DMS79 treated with DMSO at 0.1 percent for 48 hours (cell line): ENCODE measurements at regions not wholly inside any gene's neighbourhood (a gene's known extent, or its start where the extent isn't known, plus 50 kb on each side); places are given as distances from the start of the nearest gene placed in this dataset.
A peak's percentile ranks its signal among the peaks of the same experiment; 100 is the strongest.

Source experiments
- DNase-seq: peaks from one replicate; lab custom pipeline; 2025; lab: John Stamatoyannopoulos, UW

DNA sequence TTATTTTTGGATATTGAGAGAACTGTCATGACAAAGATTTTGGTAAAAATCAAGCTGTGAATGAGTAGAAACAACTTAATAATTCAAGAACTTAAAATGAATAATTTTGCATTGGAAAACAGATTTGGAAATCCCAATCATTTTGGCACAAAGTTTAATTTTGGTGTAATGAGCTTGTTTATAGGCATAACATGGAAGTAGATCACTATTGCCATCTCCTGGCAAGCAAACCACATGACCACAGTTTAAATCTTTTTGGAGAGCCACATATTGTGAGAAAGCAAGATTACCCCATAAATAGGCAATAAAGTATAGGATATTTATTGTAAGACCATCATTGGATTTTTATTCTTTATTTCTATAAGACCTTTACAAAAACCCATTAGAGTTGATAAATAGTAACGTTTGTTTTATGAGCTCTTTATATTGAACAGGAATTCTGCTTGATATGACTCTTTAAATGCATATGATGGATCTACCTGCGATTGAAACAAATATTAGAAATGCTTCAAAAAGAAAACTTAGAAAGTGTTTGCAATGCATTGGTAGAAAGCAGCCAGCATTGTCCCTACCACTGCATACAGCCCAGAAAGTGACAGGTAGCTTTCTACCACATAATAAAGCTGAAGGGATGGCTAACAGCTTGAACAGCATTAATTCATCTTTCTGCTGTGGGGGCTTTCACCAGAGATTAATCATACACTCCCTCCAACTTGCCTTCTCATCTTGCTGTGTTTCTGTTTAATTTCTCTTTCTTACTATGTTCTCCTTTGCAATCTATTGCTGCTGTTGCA is 766.8 kb downstream of the TBL1XR1 start:
- DNase-seq, result no peak

DNA sequence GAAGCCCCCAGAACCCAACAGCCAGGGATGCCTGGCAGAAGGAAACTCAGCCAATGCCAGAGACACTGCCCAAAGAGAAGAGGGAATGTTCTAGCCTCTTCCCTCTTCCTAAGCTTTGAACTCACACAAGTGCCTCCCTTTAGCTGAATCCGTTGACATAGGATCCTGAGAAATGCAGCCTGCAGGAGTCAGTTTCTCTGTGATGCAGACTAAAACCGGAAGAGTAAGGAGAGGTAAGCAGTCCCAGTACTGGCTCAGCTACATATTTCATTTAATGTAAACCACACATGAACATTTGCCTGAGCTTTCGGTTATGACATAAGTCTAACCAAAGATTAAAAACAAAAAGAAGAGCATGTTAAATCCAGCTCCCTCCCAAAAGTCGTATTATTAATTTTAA is 768.7 kb downstream of the TBL1XR1 start:
- no peak for DNase-seq

DNA sequence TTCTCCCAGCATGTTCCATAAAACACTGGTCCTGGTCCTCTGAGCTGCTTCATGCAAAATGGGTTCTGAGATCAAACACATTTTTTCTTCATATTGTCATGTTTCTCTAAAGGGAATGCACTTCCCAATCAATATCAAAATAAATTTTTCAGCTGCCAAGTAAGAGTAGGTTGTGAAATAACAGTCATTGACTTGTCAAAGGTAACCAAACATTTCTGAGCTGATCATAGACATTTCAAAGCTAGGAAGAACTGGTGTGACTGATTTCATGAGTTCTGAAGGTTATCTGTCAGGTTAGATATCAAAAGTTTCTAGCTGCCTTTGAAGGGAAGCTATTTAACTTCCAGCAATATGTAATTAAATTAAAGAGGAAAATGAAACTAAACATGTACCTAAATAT is 770.9 kb downstream of the TBL1XR1 start:
- no peak for DNase-seq

DNA sequence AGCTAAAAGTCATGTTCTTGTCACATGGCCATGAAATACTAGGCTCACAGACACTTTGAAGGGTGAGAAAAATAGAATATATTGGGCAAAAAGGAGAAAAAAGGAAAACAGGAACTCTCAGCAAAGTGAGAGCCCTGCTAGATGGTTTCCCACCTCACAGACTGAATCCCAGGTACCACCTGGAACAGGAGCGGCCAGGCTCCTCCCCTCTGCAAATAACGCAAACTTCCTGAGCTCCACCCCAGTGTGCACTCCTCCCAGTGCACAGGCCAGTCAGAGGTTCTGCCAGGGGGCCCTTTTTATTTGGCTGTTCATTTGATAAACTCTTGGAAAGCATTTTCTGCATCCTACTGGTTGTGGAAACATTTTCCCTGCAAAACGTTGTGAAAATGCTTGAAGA is 780.4 kb downstream of the TBL1XR1 start:
- no peak for DNase-seq

DNA sequence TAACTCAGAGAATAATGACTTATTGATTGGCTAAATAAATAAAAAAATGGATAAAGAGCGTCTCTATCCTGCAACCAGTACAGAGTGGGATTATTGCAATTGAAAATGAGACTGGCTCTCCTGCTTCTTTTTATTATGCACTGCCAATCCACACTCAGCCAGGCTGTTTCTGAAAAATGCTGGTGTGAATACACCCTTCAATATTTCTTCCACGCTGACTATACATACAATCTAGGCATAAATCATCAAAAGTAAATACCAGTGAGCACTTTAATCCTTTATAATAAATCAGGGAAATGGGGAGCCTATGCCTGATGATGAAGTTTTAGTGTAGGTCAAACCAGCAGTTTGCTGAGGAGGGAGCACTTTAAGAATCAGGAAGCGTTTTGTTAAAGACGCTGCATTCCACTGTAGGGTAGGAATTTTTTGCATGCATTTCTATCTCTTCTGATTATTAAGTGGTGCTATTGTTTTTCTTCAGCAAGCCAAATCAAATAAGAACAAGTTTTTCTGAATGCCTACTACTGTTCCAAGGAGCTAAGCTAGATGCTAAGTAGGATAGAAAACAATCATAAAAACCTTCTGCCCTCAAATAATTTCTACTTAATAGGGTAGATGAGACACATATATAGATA is 781.5 kb downstream of the TBL1XR1 start:
- no peak for DNase-seq

DNA sequence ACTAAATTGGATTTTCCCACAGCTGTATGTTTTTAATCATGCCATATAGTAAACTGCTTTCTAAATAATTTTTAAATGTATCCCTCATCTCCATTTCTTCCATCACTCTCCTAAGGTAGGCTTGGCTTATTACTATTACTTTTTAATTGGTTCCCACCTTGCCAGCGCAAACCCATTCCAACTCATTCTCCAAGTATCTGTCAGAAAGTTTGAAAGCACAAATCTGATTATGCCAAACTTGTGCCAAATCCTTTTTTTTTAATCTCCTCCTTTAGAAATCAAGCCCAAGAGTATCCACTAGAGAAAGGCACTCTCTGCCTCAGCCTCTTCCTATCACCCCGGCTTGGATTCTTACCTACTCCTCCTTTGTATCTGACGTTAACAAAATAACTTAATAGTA is 784.5 kb downstream of the TBL1XR1 start:
- DNase-seq, result no peak

DNA sequence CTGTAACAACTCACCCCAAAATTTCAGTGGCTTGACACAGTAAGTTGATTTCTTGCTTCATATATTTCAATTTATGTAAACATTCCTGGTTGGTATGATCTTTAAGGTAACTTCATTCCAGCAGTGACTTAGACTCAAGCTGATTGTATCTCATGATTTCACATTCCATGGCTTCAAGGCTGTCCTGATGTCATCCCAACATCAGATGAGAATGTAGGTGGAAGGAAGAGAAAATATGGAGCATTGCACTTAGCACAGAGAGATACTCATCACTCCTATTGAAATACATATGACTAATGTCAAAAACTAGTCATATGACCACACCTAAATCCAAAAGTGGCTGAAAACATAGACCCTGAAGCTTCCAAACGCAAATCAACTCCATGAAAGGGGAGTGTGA is 793.8 kb downstream of the TBL1XR1 start:
- DNase-seq, result no peak

DNA sequence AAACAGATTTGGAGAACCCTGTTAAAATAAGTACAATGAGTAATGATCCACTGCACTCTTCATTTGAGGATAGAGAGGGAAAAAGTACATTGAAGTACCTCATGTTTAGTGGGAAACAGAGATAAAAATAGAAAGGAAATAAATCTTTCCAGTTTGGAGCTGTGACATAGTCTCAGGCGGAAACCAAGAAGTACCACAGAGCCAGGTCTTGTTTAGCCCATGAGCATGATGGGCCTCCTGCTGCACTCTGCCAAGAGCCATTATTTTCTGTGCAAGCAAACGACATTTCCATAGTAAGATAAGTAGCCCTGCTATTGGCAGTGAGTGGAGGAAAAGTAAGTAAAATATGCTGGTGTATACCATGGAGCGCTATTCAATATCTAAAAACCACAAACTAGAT is 796.1 kb downstream of the TBL1XR1 start:
- no peak for DNase-seq

DNA sequence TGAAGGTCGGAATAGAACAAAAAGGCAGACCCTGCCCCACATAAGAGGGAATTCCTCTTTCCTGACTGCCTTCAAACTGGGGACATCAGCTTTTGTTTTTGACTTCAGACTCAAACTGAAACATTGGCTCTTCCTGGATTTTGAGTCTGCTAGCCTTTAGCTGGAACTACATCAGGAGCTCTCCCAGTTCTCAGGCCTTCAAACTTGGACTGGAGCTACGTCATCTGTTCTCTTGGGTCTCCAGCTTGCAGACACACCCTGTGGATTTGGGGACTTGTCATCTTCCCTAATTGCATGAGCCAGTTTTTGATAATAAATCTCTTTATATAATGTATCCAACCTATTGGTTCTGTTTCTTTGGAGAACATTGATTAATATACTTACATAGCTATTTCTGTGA is 798.1 kb downstream of the TBL1XR1 start:
- no peak for DNase-seq

DNA sequence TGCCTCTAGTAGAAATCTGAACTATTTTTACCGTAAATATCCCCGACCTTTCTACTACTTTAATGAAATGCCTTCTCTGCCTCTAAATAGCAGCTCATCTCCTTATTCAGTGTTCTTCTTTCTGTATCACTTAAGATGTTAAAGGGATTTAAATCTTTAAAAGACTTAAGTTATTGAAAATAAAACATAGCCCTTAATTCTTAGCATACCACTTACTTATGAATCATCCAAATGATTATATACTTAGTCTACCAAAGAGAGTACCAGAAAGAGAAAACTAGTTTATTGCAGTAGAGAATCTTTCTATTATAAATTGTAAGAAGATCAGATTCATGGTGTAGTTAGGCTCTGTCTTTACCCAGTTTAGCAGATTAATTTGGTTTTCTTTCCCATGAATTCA is 802.0 kb downstream of the TBL1XR1 start:
- DNase-seq, result no peak

DNA sequence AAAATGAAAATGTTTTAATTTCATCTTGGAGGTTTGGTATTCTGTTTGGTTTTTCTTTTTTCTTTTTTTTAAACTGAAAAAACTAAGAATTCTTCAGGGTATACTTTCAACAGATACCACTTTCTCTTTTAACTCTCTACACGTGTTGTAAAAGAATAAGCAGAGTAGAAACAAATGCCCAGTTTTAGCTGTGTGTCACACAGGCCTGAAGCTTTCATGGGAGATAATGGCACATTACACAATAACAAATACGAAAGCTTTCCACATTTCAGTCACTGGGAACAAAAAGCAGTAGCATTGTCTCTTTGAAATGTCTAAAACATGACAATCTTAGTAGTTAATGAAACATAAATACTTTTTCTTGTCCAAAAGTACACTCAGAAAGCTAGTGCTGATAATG is 818.5 kb downstream of the TBL1XR1 start:
- no peak for DNase-seq

DNA sequence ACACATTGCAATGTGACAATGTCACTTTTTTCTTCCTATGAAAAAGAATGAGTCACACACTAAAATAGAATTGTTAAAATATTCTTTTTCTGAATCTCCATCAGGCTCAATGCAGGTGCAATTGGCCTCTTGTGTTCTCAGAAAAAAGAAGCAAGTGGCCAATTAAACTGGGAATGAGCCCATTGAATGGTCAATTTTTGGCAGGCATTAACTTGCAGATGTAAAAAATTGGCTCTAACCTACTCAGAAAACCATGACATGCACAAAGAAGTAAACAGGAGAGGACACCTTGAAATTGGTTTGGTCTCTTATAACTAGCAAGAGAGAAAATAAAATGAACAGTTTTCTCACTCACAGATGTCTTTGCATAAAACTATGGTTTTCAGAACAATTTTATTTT is 820.8 kb downstream of the TBL1XR1 start:
- DNase-seq, result peak; percentile 89

DNA sequence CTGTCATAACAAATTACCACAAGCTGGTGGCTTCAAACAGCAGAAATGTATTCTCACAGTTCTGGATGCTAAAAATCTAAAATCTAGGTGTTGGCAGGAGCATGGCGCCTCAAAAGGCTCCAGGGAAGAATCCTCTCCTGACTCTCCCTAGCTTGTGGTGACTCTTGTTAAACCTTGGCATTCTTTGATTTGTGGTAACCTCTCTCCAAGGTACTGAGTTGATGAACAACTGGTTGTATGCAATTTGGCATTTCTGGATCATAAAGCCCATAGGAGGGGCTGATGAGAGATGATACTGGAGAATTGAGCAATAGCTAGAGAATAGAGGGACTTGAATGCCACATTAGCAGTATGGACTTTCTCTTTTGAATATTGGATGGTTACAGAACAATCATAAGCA is 821.8 kb downstream of the TBL1XR1 start:
- no peak for DNase-seq

DNA sequence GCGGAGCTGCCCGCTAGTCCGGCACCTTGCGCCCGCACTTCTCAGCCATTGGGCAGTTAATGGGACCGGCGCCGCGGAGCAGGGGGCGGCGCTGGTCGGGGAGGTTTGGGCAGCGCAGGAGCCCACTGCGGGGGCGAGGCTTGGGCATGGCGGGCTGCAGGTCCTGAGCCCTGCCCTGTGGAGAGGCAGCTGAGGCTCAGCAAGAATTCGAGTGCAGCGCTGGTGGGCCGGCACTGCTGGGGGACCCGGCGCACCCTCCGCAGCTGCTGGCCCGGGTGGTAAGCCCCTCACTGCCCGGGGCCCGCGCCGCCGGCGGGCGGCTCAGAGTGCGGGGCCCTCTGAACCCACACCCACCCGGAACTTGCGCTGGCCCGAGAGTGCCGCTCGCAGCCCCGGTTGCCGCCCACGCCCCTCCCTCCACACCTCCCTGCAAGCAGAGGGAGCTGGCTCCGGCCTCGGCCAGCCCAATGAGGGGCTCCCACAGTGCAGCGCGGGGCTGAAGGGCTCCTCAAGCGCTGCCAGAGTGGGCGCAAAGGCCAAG is 835.0 kb downstream of the TBL1XR1 start:
- DNase-seq, result no peak

DNA sequence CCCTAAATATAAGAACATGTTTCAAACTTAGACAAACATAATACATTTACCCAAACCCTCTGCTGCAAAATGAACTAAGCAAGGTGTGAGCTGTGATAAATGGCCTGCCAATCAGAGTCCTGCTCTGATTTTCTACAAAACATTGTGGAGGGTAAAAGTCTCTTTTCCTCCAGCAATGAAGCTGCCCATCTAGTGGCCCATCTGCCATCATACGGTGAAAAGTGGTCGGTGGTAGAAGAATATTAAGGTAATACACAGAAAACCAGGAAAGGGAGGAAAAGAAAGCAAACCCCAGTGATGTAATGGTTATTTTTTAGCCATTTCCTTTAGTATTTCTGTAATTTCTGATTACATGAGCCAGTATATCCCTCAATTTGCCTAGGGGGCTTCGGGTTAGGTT is 838.1 kb downstream of the TBL1XR1 start:
- no peak for DNase-seq

DNA sequence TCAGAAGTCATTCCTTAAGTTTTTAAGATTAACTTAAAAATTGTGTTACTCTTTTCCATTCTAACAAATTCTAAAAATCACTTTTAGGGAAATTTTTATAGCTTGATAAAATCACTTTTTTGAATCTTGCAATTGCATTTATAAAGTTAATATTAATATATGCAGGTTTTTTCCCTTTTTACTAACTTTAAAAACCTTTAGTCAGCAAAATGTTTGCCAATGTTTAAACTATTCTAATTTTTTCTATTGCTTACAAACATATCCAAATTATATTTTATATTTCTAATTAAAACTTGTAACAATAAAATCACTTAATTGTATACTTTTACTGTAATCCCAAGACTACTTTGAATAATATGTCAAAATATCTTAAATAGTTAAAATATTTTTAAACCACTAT is 839.4 kb downstream of the TBL1XR1 start:
- no peak for DNase-seq

DNA sequence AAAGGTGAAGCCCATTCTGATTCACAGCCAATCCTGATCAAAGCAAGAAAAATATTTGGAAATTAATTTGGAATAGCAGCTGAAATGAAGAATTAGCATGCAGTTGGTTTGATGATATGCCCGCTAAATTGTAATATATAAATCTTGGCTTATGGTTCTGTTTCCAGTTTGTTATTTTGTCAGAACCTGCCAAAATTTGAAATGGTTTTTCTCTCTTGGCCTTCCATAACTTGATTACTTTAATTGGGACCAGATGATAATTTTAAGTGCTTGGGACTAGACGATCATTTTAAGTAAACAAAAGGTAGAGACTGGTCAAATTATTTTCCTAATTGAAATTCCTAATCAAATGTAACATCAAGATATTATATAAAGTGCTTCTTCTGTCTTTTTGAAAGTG is 842.4 kb downstream of the TBL1XR1 start:
- no peak for DNase-seq

DNA sequence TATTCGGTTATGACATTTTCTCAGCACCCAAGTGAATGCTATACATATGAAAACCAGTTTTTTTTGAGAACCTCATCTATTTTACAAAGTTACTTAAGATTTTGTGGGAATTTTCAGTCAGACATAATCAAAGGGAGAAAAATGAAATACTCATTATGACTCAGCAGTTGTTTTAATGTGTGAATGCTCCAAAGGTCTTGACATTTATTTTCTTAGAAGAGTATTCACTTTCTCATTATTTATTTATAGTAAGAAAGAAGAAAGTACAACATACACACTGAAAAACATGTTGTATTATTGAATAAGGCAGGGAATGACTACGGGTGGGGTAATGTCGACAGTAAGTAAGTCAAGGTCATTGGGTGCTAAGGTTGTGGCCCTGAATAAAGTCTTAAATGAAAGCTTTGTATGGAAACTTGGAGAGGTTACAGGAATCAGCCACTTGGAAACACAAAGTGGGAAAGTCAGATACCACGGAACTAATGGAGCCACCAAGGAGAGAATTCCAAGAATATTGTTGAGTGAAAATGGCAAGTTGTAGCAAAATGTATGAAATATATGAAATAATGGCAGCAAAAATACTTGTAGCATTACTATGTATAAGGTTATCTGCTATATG is 844.5 kb downstream of the TBL1XR1 start:
- no peak for DNase-seq

DNA sequence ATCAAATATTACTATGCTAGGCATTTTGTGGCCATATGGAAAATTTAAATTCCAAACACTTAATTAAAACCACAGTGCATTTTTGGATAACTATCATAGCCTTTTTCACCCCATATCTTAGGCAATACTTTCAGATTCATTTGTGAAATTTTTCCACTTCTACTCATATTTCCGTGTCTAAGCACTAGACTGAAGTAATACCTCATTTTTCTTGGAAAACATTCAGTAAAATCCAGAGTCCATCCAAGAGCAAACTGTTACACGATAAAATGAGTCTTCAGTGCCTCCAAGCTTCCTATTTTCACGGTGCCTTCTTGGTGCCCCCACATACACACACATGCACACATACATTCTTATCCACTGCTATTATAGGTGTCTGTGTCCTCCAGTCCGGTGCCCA is 845.9 kb downstream of the TBL1XR1 start:
- no peak for DNase-seq

DNA sequence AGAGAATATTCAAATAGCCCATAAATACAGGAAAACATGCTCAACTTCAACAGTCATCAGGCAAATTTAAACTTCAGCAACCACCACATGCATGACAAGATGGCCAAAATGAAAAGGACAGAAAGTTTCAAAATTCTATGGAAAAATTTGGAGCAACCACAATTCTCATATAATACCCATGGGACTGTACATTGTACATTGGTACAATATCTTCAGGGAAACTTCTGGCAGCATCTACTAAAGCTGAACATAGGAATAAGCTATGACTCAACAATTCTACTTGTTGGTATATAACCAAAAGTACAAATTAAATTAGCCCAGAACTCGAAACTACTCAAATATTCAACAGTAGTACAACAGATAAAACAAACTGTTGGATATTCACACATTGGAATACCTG is 847.6 kb downstream of the TBL1XR1 start:
- DNase-seq, result no peak

DNA sequence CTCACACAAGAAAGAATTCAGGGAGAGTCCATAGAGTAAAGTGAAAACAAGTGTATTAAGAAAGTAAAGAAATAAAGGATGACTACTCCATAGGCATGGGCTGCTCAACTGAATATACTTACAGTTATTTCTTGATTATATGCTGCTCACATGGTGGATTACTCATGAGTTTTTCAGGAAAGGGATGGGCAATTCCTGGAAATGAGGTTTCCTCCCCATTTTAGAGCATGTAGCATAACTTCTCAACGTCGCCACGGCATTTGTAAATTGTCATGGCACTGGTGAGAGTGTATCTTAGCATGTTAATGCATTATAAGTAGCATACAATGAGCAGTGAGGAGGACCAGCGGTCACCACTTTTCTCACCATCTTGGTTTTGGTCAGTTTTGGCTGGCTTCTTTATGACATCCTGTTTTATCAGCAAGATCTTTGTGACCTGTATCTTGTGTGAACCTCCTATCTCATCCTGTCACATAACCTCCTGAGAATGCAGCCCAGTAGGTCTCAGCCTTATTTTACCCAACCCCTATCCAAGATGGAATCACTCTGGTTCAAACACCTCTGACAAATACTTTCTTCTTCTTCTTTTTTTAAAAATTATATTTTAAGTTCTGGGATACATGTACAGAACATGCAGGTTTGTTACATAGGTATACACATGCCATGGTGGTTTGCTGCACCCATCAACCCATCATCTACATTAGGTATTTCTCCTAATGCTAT is 849.7 kb downstream of the TBL1XR1 start:
- no peak for DNase-seq

DNA sequence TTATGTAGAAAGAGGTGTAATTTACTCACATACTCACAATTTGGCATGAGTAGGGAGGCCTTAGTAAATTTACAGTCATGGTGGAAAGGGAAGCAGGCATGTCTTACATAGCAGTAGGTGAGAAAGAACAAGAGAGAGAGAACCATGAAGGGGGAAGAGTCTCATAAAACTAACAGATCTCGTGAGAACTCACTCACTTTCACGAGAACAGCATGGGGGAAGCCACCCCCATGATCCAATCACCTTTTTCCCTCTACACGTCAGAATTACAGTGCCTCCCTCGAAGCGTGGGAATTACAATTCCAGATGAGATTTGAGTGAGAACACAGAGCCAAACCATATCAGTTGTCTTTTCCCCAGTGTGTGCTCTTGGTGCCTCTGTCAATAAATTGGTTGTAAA is 855.3 kb downstream of the TBL1XR1 start:
- no peak for DNase-seq

DNA sequence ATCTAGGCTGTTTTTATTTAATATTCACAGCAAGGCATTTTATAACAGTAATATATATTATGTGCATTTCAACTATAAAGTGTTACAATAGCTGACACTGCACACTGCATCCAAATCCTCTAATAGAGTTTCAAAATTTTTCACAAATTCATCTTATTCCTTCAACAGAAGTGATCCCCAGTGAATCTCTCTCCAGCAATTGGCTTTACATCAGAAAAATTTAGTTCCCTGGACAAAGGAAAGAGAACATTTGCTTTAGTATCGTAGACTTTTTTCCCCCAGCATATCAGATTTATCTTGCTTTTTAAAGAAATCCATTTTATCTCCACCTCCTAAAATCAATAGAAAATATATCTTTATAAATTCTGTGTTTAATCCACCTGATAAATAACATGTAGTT is 868.6 kb downstream of the TBL1XR1 start:
- no peak for DNase-seq
